GM12875 (cell line): ENCODE measurements at regions not wholly inside any gene's neighbourhood (a gene's known extent, or its start where the extent isn't known, plus 50 kb on each side); places are given as distances from the start of the nearest gene placed in this dataset.

Experiments used
- H3K4me3 ChIP-seq: one replicate; pipeline ENCODE4 v1.5.1; 2011; ENCODE audit warnings: low read depth, low read length, control low read depth
- TF ChIP-seq, protein P1 (sequence below): IDR thresholded peaks from 2 replicates; pipeline ENCODE4 v1.5.1; 2011; ENCODE audit warnings: low read depth, mild to moderate bottlenecking, control low read depth, inconsistent platforms, low read length, moderate library complexity, borderline replicate concordance; ENCODE audit not compliant: insufficient read depth

DNA sequence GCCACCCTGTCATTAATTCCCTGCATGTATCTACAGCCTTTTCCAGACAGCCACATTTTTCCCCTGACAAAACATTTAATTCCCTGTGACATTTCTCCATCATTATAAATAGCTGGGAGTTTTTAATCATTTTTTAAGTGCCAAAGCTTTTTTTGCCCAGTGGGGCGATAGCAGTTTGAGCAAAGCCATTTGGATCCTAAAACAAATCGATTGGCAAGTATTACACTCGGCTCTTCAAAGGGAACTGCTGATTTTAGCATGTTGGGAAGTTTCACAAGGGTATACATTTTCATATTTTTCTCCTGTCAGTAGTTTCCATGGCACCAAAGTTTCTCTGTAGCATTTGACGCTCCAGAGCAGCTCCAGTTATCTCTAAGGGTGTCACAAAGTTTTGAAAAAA lies 210.8 kb downstream of the HIPK3 start:
- TF ChIP-seq, protein P1, sequence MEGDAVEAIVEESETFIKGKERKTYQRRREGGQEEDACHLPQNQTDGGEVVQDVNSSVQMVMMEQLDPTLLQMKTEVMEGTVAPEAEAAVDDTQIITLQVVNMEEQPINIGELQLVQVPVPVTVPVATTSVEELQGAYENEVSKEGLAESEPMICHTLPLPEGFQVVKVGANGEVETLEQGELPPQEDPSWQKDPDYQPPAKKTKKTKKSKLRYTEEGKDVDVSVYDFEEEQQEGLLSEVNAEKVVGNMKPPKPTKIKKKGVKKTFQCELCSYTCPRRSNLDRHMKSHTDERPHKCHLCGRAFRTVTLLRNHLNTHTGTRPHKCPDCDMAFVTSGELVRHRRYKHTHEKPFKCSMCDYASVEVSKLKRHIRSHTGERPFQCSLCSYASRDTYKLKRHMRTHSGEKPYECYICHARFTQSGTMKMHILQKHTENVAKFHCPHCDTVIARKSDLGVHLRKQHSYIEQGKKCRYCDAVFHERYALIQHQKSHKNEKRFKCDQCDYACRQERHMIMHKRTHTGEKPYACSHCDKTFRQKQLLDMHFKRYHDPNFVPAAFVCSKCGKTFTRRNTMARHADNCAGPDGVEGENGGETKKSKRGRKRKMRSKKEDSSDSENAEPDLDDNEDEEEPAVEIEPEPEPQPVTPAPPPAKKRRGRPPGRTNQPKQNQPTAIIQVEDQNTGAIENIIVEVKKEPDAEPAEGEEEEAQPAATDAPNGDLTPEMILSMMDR: no peak
- no peak overlapping the region for H3K4me3 ChIP-seq

DNA sequence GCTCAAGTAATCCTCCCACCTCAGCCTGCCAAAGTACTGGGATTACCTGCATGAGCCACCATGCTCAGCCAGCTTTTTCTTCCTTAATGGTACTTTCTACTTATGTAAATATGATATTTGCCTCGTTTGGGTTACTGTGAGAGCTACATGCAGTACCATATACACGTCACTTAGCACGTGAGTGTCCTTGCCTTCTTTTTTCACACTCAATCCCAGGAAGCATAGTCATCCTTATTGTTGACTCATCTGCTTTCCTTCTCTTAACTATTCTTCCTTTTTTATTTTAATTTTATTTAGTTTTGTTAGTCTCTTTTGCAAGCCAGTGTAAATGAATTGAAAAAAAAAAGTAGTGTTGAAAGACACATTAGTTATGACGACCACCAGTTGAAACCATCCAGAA lies 205.9 kb downstream of the HIPK3 start:
- TF ChIP-seq, protein P1: no peak
- H3K4me3 ChIP-seq: no peak overlapping the region

DNA sequence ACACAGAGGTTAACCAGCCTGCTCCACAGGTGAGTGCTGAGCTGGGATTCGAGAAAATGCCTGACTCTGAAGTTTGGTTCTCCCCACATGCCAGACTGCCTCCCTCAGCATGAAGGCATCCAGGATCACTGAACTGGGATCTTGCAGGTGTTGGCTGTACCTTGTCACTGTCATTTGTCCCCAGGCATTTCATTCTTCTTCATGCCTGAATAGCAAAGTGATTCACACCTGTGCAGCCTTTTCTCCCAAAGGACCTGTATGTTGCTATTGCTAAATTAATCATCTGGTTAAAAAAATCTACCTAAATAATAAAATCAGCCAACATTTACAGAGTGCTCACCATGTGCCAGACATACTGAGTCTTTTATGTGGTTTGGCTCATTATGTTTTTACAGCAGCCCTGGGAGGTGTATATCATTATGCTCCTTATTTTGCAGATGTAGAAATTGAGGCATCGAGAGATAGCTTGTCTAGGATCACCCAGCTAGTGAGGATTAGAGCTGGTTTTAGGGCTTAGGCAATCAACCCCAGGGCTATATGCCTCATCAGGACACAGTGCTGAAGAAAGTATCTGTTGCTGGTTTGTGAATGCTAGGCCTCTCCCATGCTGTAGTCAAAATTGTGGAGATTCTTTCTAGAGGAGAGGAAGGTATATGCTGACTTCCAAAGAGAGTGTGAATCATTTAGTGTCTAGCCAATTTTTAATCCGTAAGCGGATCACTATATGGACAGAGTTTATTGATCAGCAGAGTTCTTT lies 204.4 kb downstream of the HIPK3 start:
- no peak overlapping the region for H3K4me3 ChIP-seq
- TF ChIP-seq, protein P1: no peak

GRCh38 chr11:33457948-33458347 lies 200.8 kb downstream of the HIPK3 start:
- TF ChIP-seq, protein P1: no peak
- no peak overlapping the region for H3K4me3 ChIP-seq

- TF ChIP-seq, protein P1: no peak
- H3K4me3 ChIP-seq: no peak overlapping the region
These were observed 198.8 kb downstream of the HIPK3 start for GRCh38 chr11:33455867-33456463.

- TF ChIP-seq, protein P1: no peak
- H3K4me3 ChIP-seq: no peak overlapping the region
These were observed 197.1 kb downstream of the HIPK3 start for GRCh38 chr11:33454264-33454663.
